Hepatocyte (in vitro differentiated cells): ENCODE measurements at regions not wholly inside any gene's neighbourhood (a gene's known extent, or its start where the extent isn't known, plus 50 kb on each side); places are given as distances from the start of the nearest gene placed in this dataset.

Experiments used
- EZH2 ChIP-seq: fragments of 200-600 bp; sonication (generic); IDR thresholded peaks from 2 replicates; pipeline ENCODE4 v1.6.1; 2016; ENCODE audit warnings: antibody characterized with exemption, mild to moderate bottlenecking, borderline replicate concordance
- EZH2phosphoT487 ChIP-seq: fragments of 200-600 bp; sonication (generic); IDR thresholded peaks from one replicate; pipeline ENCODE4 v1.6.1; 2018; ENCODE audit warnings: antibody characterized with exemption, mild to moderate bottlenecking, low read depth, moderate library complexity; ENCODE audit not compliant: unreplicated experiment, severe bottlenecking
- TF ChIP-seq, protein P1 (sequence below): fragments of 200-600 bp; sonication (generic); IDR thresholded peaks from 2 replicates; pipeline ENCODE4 v1.5.1; 2016; ENCODE audit warnings: antibody characterized with exemption, mild to moderate bottlenecking; ENCODE audit not compliant: poor library complexity

DNA sequence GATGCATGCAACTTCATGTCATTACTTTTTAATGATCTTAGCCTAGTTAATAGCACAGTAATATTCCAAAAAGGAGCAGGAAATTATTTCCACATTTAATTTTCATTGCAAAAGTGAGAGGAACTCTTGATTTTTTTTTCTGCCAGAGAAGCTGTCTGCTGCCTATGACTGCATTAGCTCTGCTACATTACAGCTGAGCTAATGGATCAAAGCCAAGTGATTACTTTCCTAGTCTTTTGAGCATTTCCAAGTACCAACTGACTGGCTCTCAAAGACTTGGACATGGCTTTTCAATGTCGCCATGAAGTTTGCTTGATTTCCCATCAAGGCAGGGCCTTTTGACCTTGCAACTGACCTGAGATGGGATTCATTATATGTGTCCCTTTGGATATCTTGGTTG, 356.6 kb upstream of the XYLT1 start:
- TF ChIP-seq, protein P1, sequence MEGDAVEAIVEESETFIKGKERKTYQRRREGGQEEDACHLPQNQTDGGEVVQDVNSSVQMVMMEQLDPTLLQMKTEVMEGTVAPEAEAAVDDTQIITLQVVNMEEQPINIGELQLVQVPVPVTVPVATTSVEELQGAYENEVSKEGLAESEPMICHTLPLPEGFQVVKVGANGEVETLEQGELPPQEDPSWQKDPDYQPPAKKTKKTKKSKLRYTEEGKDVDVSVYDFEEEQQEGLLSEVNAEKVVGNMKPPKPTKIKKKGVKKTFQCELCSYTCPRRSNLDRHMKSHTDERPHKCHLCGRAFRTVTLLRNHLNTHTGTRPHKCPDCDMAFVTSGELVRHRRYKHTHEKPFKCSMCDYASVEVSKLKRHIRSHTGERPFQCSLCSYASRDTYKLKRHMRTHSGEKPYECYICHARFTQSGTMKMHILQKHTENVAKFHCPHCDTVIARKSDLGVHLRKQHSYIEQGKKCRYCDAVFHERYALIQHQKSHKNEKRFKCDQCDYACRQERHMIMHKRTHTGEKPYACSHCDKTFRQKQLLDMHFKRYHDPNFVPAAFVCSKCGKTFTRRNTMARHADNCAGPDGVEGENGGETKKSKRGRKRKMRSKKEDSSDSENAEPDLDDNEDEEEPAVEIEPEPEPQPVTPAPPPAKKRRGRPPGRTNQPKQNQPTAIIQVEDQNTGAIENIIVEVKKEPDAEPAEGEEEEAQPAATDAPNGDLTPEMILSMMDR: no peak
- TF ChIP-seq EZH2phosphoT487: no peak
- TF ChIP-seq EZH2: no peak
